Panc1 (cell line): ENCODE measurements at regions not wholly inside any gene's neighbourhood (a gene's known extent, or its start where the extent isn't known, plus 50 kb on each side); places are given as distances from the start of the nearest gene placed in this dataset.
"Not testable (repeated sequence)": the region's sequence is repeated elsewhere in the genome, so short reads cannot be mapped to it uniquely, and the experiment has no call there.

Source experiments
- ATAC-seq: fragments of 200-7000 bp; cut with Tn5 transposase; 2 replicates; pipeline ENCODE4 v1.9.1; 2020; ENCODE audit warnings: mild to moderate bottlenecking, moderate library complexity
- BruUV-seq: library from RNA; stranded (reverse); fragments of 400-500 nt; replicated peaks from 2 replicates; lab custom pipeline; 2021; lab: Mats Ljungman, UMichigan
- CTCF ChIA-PET: fragments of 300-600 bp; sonication (Branson Sonifier 250); formaldehyde crosslinking; loops from one replicate; lab custom pipeline; 2022; ENCODE audit warnings: antibody characterized with exemption; lab: Charles Lee
- POLR2A ChIA-PET: fragments of 300-600 bp; sonication (Branson Sonifier 250); formaldehyde crosslinking; loops from one replicate; lab custom pipeline; 2022; ENCODE audit warnings: antibody characterized with exemption; lab: Charles Lee
- DNase-seq: peaks from one replicate; pipeline ENCODE4 v3.0.0-alpha.2; 2010; ENCODE audit warnings: low read depth, low spot score
- H3K27ac ChIP-seq: 2 replicates; pipeline ENCODE4 v1.5.1; 2011; ENCODE audit warnings: mild to moderate bottlenecking, low read length, inconsistent platforms
- H3K27me3 ChIP-seq: fragments of 200-500 bp; sonication (Bioruptor generic); 2 replicates; pipeline ENCODE4 v1.6.0; 2014; ENCODE audit warnings: low read length, inconsistent platforms; ENCODE audit not compliant: control insufficient read depth, insufficient read depth
- H3K36me3 ChIP-seq: fragments of 200-500 bp; sonication (Bioruptor generic); 2 replicates; pipeline ENCODE4 v1.5.1; 2014; ENCODE audit warnings: inconsistent platforms, mild to moderate bottlenecking, low read length, moderate library complexity; ENCODE audit not compliant: control insufficient read depth, insufficient read depth
- H3K4me1 ChIP-seq: 2 replicates; pipeline ENCODE4 v1.5.1; 2011; ENCODE audit warnings: inconsistent platforms, mild to moderate bottlenecking, low read length, moderate library complexity; ENCODE audit not compliant: control insufficient read depth, insufficient read depth
- H3K4me3 ChIP-seq, 2 experiments: 2 replicates each; pipeline ENCODE4 v1.5.1; 2011 to 2012; ENCODE audit warnings: low read depth in 2 of 2, low read length in 2 of 2, mild to moderate bottlenecking in 2 of 2, inconsistent platforms in 1 of 2, moderate library complexity in 1 of 2
- H3K9me3 ChIP-seq: fragments of 200-500 bp; sonication (Bioruptor generic); 2 replicates; pipeline ENCODE4 v1.5.1; 2014; ENCODE audit warnings: low read depth, mild to moderate bottlenecking, inconsistent platforms, low read length, moderate library complexity; ENCODE audit not compliant: control insufficient read depth, insufficient read depth
- CTCF ChIP-seq: fragments of 450-650 bp; IDR thresholded peaks from 2 replicates; pipeline ENCODE4 v1.5.1; 2017; ENCODE audit warnings: mild to moderate bottlenecking
- POLR2AphosphoS5 ChIP-seq: IDR thresholded peaks from 2 replicates; pipeline ENCODE4 v1.6.1; 2012; ENCODE audit warnings: mild to moderate bottlenecking, low read depth, low read length, moderate library complexity
- REST ChIP-seq, 2 experiments: IDR thresholded peaks; 2 replicates each; pipeline ENCODE4 v1.6.1; 2011 to 2012; ENCODE audit warnings: low read depth in 2 of 2, control low read depth in 1 of 2, low read length in 1 of 2, mild to moderate bottlenecking in 1 of 2, moderate library complexity in 1 of 2; ENCODE audit not compliant: insufficient read depth in 1 of 2
- SIN3A ChIP-seq: IDR thresholded peaks from 2 replicates; pipeline ENCODE4 v1.6.1; 2012; ENCODE audit warnings: low read depth, mild to moderate bottlenecking, low read length, moderate library complexity, borderline replicate concordance; ENCODE audit not compliant: insufficient read depth
- TCF7L2 ChIP-seq: IDR thresholded peaks from 2 replicates; pipeline ENCODE4 v1.6.1; 2011; ENCODE audit warnings: mild to moderate bottlenecking, low read depth, low read length, inconsistent platforms
- in situ Hi-C: cut with HindIII; loops from 2 replicates; pipeline ENCODE4 v1.10.0; 2016; ENCODE audit warnings: low sequenced_read_pairs, low pct_unique_long_range_greater_than_20kb
- intact Hi-C: fragments of 100-400 bp; cut with micrococcal nuclease; formaldehyde crosslinking; loops from one replicate; pipeline ENCODE4 v1.10.0; 2022; ENCODE audit not compliant: unreplicated experiment

- in situ Hi-C loops, result no loop called here
- CTCF ChIA-PET, result interaction anchor here (0.6 kb wide), 1 partner anchor 509 kb away, joined by 4 read pairs; no protein-coding TSS in a partner anchor
- TF ChIP-seq SIN3A (no peak), REST (IDR thresholded peaks at IDR 0.05; ENCODE audit: insufficient read depth in 1 of 2, low read depth in 2 of 2, low read length in 1 of 2) (no peak), TCF7L2 (no peak), POLR2AphosphoS5 (no peak), CTCF (no peak)
- intact Hi-C loops, result no loop called here
- no peak overlapping the region for H3K27ac ChIP-seq
- no peak overlapping the region for H3K4me3 ChIP-seq
- DNase-seq (no peak), ATAC-seq (no peak)
- no peaks in the 10 kb centered on the region for H3K4me1 ChIP-seq
- POLR2A ChIA-PET, result no interaction called here
- no peaks in the 10 kb centered on the region for H3K27me3 ChIP-seq
- no TSS peak for BruUV-seq
- no peaks in the 10 kb centered on the region; the same call in 1 of the 2 replicates for H3K9me3 ChIP-seq
- no peaks in the 10 kb centered on the region for H3K36me3 ChIP-seq
Measured at GRCh38 chr10:53441843-53442242, 669.3 kb upstream of the MBL2 start.

GRCh38 chr10:53440601-53441000 lies 668.0 kb upstream of the MBL2 start:
- Histone ChIP-seq H3K27me3 (no peaks in the 10 kb centered on the region), H3K9me3 (no peaks in the 10 kb centered on the region; the same call in 1 of the 2 replicates), H3K4me3 (no peak overlapping the region), H3K4me1 (no peaks in the 10 kb centered on the region), H3K27ac (no peak overlapping the region), H3K36me3 (no peaks in the 10 kb centered on the region)
- ChIA-PET CTCF (no interaction called here), POLR2A (no interaction called here)
- in situ Hi-C loops (no loop called here), intact Hi-C loops (no loop called here)
- ATAC-seq, result no peak
- BruUV-seq, result no TSS peak
- DNase-seq, result no peak
- no peak for TF ChIP-seq CTCF
- no peak for TF ChIP-seq POLR2AphosphoS5
- TF ChIP-seq SIN3A, result no peak
- TF ChIP-seq TCF7L2, result no peak
- TF ChIP-seq REST (IDR thresholded peaks at IDR 0.05; ENCODE audit: insufficient read depth in 1 of 2, low read depth in 2 of 2, low read length in 1 of 2), result no peak

GRCh38 chr10:53439075-53439474 lies 666.5 kb upstream of the MBL2 start:
- H3K27me3 ChIP-seq, H3K9me3 ChIP-seq, H3K27ac ChIP-seq, DNase-seq, intact Hi-C loops, BruUV-seq, POLR2A ChIA-PET, H3K36me3 ChIP-seq, in situ Hi-C loops, CTCF ChIA-PET, H3K4me1 ChIP-seq, ATAC-seq: not testable (repeated sequence)
- peak overlapping the region; percentile 12 to 17; a peak in 3 of 4 replicates for H3K4me3 ChIP-seq
